Activated T-cell treated with anti-CD3 and anti-CD28 coated beads for 48 hours (primary cell): ENCODE measurements at regions not wholly inside any gene's neighbourhood (a gene's known extent, or its start where the extent isn't known, plus 50 kb on each side); places are given as distances from the start of the nearest gene placed in this dataset.
"Not testable (repeated sequence)": the region's sequence is repeated elsewhere in the genome, so short reads cannot be mapped to it uniquely, and the experiment has no call there.

ENCODE experiments used
- DNase-seq: peaks from one replicate; pipeline ENCODE4 v3.0.0-alpha.2; 2020; ENCODE audit warnings: low read depth

GRCh38 chr4:40681600-40681999 lies 51.9 kb upstream of the RBM47 start:
- DNase-seq = no peak

- DNase-seq = peak; percentile 18
These were observed 52.8 kb upstream of the RBM47 start for GRCh38 chr4:40682290-40683101.

- not testable (repeated sequence) for DNase-seq
These were observed 54.0 kb upstream of the RBM47 start for GRCh38 chr4:40683536-40684145.

- DNase-seq = no peak
These were observed 54.7 kb upstream of the RBM47 start for GRCh38 chr4:40684404-40684803.

- no peak for DNase-seq
These were observed 55.6 kb upstream of the RBM47 start for GRCh38 chr4:40685300-40685699.

GRCh38 chr4:40686081-40686913 lies 56.6 kb upstream of the RBM47 start:
- no peak for DNase-seq

GRCh38 chr4:40687676-40688389 lies 58.2 kb upstream of the RBM47 start:
- no peak for DNase-seq

GRCh38 chr4:40688446-40689095 lies 58.9 kb upstream of the RBM47 start:
- peak; percentile 11 for DNase-seq

GRCh38 chr4:40693946-40694345 lies 55.8 kb upstream of the NSUN7 start:
- DNase-seq = no peak

GRCh38 chr4:40697476-40697875 lies 52.3 kb upstream of the NSUN7 start:
- not testable (repeated sequence) for DNase-seq

GRCh38 chr4:40698733-40699132 lies 51.0 kb upstream of the NSUN7 start:
- no peak for DNase-seq

- no peak for DNase-seq
These were observed 50.1 kb upstream of the NSUN7 start for GRCh38 chr4:40699648-40700047.
